Body of pancreas (tissue), 4 donors: ENCODE measurements at regions not wholly inside any gene's neighbourhood (a gene's known extent, or its start where the extent isn't known, plus 50 kb on each side); places are given as distances from the start of the nearest gene placed in this dataset.

Source experiments
- POLR2A ChIP-seq, 3 donors: fragments of 450-650 bp; IDR thresholded peaks; one replicate each; pipeline ENCODE4 v1.6.1; 2016; ENCODE audit warnings: antibody characterized with exemption in 3 of 3, mild to moderate bottlenecking in 2 of 3
- TF ChIP-seq, protein P1 (sequence below), 7 experiments: fragments of 450-650 bp in 4 of 7; fragments of 200-600 bp in 3 of 7; sonication (generic) in 3 of 7; IDR thresholded peaks; one replicate each; pipeline ENCODE4 v1.5.1; 2016 to 2019; ENCODE audit warnings: antibody characterized with exemption in 7 of 7

DNA sequence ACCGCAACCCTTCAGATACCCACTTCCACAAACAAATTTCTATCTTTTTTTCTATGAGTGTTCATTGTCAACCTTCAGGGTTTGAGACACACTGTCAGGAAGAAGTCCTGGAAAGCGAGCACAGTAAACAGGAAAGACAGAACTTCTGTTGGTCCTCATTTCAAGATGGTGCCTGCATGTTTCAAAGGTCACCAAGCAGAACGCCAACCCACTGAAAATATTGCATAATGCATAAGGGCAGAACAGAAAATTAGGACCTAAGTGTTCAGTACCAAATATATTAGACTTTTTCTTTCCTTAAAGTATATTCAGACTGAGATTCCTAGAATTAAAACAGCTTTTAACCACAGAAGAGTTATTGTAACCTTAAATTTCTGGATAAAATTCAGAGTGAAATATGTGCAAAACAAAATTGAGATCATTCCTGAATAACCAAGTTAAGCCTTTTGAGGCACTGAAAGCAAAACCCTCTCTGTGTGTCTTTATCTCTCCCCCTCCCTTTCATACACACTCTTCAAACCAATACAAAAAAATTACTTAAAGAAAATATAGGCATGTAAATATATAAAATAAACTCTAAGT, 387.8 kb upstream of the THBS1 start:
- TF ChIP-seq, protein P1, sequence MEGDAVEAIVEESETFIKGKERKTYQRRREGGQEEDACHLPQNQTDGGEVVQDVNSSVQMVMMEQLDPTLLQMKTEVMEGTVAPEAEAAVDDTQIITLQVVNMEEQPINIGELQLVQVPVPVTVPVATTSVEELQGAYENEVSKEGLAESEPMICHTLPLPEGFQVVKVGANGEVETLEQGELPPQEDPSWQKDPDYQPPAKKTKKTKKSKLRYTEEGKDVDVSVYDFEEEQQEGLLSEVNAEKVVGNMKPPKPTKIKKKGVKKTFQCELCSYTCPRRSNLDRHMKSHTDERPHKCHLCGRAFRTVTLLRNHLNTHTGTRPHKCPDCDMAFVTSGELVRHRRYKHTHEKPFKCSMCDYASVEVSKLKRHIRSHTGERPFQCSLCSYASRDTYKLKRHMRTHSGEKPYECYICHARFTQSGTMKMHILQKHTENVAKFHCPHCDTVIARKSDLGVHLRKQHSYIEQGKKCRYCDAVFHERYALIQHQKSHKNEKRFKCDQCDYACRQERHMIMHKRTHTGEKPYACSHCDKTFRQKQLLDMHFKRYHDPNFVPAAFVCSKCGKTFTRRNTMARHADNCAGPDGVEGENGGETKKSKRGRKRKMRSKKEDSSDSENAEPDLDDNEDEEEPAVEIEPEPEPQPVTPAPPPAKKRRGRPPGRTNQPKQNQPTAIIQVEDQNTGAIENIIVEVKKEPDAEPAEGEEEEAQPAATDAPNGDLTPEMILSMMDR (IDR thresholded peaks at IDR 0.05), result no peak
- no peak for TF ChIP-seq POLR2A (IDR thresholded peaks at IDR 0.05)
